GM12875 (cell line): ENCODE measurements at regions not wholly inside any gene's neighbourhood (a gene's known extent, or its start where the extent isn't known, plus 50 kb on each side); places are given as distances from the start of the nearest gene placed in this dataset.
"Not testable (repeated sequence)": the region's sequence is repeated elsewhere in the genome, so short reads cannot be mapped to it uniquely, and the experiment has no call there.

Experiments
- H3K4me3 ChIP-seq: one replicate; pipeline ENCODE4 v1.5.1; 2011; ENCODE audit warnings: low read depth, low read length, control low read depth
- CTCF ChIP-seq: IDR thresholded peaks from 2 replicates; pipeline ENCODE4 v1.5.1; 2011; ENCODE audit warnings: low read depth, mild to moderate bottlenecking, control low read depth, inconsistent platforms, low read length, moderate library complexity, borderline replicate concordance; ENCODE audit not compliant: insufficient read depth

- no peak for TF ChIP-seq CTCF
- no peak overlapping the region for H3K4me3 ChIP-seq
Observed at GRCh38 chr14:80047761-80048160, 163.5 kb downstream of the DIO2 start.

GRCh38 chr14:80037349-80037748 is 174.0 kb downstream of the DIO2 start:
- TF ChIP-seq CTCF: no peak
- no peak overlapping the region for H3K4me3 ChIP-seq

DNA sequence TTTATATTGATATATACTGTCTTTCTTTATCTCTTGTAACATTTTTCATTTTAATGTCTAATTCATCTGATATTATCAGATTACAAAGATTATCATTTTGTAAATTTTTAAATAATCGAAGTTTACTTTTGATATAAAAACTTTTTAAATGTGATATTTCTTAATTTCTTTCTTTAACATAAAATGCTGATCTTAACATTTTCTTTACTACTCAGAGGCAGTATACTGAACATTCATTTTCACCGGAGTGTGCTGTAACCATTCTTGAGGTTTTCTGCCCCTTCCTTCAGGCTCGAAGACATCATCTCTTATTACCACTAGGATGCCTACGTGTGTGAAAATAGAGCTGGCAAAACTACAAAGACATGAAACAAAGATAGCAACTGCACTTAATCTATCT is 186.9 kb downstream of the DIO2 start:
- no peak for TF ChIP-seq CTCF
- no peak overlapping the region for H3K4me3 ChIP-seq

DNA sequence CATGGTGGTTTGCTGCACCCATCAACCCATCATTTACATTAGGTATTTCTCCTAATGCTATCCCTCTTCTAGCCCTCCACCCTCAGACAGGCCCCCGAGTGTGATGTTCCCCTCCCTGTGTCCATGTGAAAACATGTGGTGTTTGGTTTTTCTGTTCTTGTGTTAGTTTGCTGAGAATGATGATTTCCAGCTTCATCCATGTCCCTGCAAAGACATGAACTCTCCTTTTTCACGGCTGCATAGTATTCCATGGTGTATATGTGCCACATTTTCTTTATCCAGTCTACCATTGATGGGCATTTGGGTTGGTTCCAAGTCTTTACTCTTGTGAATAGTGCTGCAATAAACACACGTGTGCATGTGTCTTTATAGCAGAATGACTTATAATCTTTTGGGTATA is 192.8 kb downstream of the DIO2 start:
- H3K4me3 ChIP-seq: not testable (repeated sequence)

DNA sequence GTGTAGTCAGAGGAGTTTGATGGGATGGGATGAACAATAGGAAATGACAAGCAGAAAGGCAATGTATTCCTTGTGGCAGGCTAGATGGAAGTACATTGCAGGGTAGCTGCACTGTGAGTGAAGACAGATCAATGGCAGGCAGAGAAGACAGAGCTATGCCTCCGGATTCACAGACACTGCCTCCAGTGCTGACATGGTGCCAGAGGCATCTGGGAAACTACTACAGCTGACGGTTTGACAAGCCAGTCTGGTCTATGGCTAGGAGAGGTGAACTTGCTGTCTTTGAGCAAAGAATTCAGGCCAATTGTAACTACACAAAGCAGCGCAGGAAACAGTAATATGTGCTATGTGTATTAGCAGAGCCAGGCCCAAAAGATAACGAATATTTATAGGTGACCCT is 193.5 kb downstream of the DIO2 start:
- TF ChIP-seq CTCF: no peak
- H3K4me3 ChIP-seq: no peak overlapping the region

DNA sequence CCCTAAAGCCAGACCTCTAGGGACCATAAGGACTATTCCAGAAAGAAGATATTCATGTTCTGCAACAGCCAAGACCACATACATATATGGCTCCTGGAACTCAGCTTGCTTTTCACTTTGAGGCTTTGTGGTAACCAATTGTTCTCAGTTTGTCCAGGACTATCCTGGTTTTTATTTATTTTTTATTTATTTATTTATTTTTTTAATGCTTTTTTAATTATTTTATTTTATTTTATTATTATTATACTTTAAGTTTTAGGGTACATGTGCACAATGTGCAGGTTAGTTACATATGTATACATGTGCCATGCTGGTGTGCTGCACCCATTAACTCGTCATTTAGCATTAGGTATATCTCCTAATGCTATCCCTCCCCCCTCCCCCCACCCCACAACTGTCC is 201.1 kb downstream of the DIO2 start:
- not testable (repeated sequence) for H3K4me3 ChIP-seq

GRCh38 chr14:80005561-80005960 is 205.7 kb downstream of the DIO2 start:
- H3K4me3 ChIP-seq: no peak overlapping the region
- no peak for TF ChIP-seq CTCF

GRCh38 chr14:80004871-80005270 is 206.4 kb downstream of the DIO2 start:
- TF ChIP-seq CTCF: no peak
- H3K4me3 ChIP-seq: no peak overlapping the region

GRCh38 chr14:80003138-80003537 is 208.2 kb downstream of the DIO2 start:
- TF ChIP-seq CTCF: no peak

More at GRCh38 chr14:80003138-80003537, 208.2 kb downstream of the DIO2 start:
- no peak overlapping the region for H3K4me3 ChIP-seq
